ENCODE measurements at regions not wholly inside any gene's neighbourhood (a gene's known extent, or its start where the extent isn't known, plus 50 kb on each side); places are given as distances from the start of the nearest gene placed in this dataset.
"Not testable (repeated sequence)": the region's sequence is repeated elsewhere in the genome, so short reads cannot be mapped to it uniquely, and the experiment has no call there.

GRCh38 chr2:8611700-8612099 is 70.2 kb upstream of the ID2 start:
- no peak for DNase-seq (ENCODE audit: low read depth, low spot score)

- DNase-seq (ENCODE audit: low read depth, low spot score): no peak
These were observed 69.1 kb upstream of the ID2 start for GRCh38 chr2:8612734-8613179.

GRCh38 chr2:8613207-8613999 is 68.5 kb upstream of the ID2 start:
- DNase-seq (ENCODE audit: low read depth, low spot score): not testable (repeated sequence)

- no peak for DNase-seq (ENCODE audit: low read depth, low spot score)
These were observed 67.2 kb upstream of the ID2 start for GRCh38 chr2:8614646-8615045.

- no peak for DNase-seq (ENCODE audit: low read depth, low spot score)
These were observed 66.6 kb upstream of the ID2 start for GRCh38 chr2:8615252-8615575.

GRCh38 chr2:8615576-8616281 is 66.1 kb upstream of the ID2 start:
- no peak for DNase-seq (ENCODE audit: low read depth, low spot score)

- DNase-seq (ENCODE audit: low read depth, low spot score): no peak
These were observed 64.8 kb upstream of the ID2 start for GRCh38 chr2:8617048-8617447.

- DNase-seq (ENCODE audit: low read depth, low spot score): no peak
These were observed 64.3 kb upstream of the ID2 start for GRCh38 chr2:8617590-8617989.

GRCh38 chr2:8619071-8619470 is 62.8 kb upstream of the ID2 start:
- no peak for DNase-seq (ENCODE audit: low read depth, low spot score)

GRCh38 chr2:8620611-8621382 is 61.1 kb upstream of the ID2 start:
- DNase-seq (ENCODE audit: low read depth, low spot score): no peak

- no peak for DNase-seq (ENCODE audit: low read depth, low spot score)
These were observed 59.5 kb upstream of the ID2 start for GRCh38 chr2:8622199-8622911.

- DNase-seq (ENCODE audit: low read depth, low spot score): no peak
These were observed 58.9 kb upstream of the ID2 start for GRCh38 chr2:8622924-8623465.

GRCh38 chr2:8623576-8623957 is 58.3 kb upstream of the ID2 start:
- DNase-seq (ENCODE audit: low read depth, low spot score): no peak

GRCh38 chr2:8623958-8624591 is 57.8 kb upstream of the ID2 start:
- no peak for DNase-seq (ENCODE audit: low read depth, low spot score)

- no peak for DNase-seq (ENCODE audit: low read depth, low spot score)
These were observed 56.9 kb upstream of the ID2 start for GRCh38 chr2:8624855-8625398.

GRCh38 chr2:8625399-8626300 is 56.2 kb upstream of the ID2 start:
- no peak for DNase-seq (ENCODE audit: low read depth, low spot score)

- DNase-seq (ENCODE audit: low read depth, low spot score): no peak
These were observed 55.3 kb upstream of the ID2 start for GRCh38 chr2:8626572-8626971.

GRCh38 chr2:8627019-8627691 is 54.7 kb upstream of the ID2 start:
- no peak for DNase-seq (ENCODE audit: low read depth, low spot score)

GRCh38 chr2:8627692-8628085 is 54.2 kb upstream of the ID2 start:
- no peak for DNase-seq (ENCODE audit: low read depth, low spot score)

Data from smooth muscle cell of the brain vasculature (primary cell).